Upper lobe of right lung (tissue), 1 donor: ENCODE measurements at regions not wholly inside any gene's neighbourhood (a gene's known extent, or its start where the extent isn't known, plus 50 kb on each side); places are given as distances from the start of the nearest gene placed in this dataset.

Source experiments
- ATAC-seq: fragments of 200-7000 bp; cut with Tn5 transposase; one replicate; pipeline ENCODE4 v1.9.1; 2020; ENCODE audit warnings: mild to moderate bottlenecking, moderate library complexity
- DNase-seq: peaks from one replicate; pipeline ENCODE4 v3.0.0-alpha.2; 2020
- H3K27ac ChIP-seq: fragments of 200-600 bp; one replicate; pipeline ENCODE4 v1.8.0; 2022
- H3K27me3 ChIP-seq: fragments of 200-600 bp; one replicate; pipeline ENCODE4 v1.8.0; 2022; ENCODE audit warnings: mild to moderate bottlenecking
- H3K36me3 ChIP-seq: fragments of 200-600 bp; one replicate; pipeline ENCODE4 v1.8.0; 2022
- H3K4me1 ChIP-seq: fragments of 200-600 bp; one replicate; pipeline ENCODE4 v1.8.0; 2022
- H3K4me3 ChIP-seq: fragments of 200-600 bp; one replicate; pipeline ENCODE4 v1.8.0; 2022; ENCODE audit warnings: mild to moderate bottlenecking
- H3K9me3 ChIP-seq: fragments of 200-600 bp; one replicate; pipeline ENCODE4 v1.8.0; 2022
- CTCF ChIP-seq: fragments of 200-600 bp; IDR thresholded peaks from one replicate; pipeline ENCODE4 v1.8.0; 2022; ENCODE audit warnings: antibody characterized with exemption
- intact Hi-C: fragments of 100-400 bp; cut with DNase I; formaldehyde crosslinking; loops from one replicate; pipeline ENCODE4 v1.11.0; 2022
- donor health status: DM: no; HTN: yes; CAD: no; lungs with severe emphysema.

- no peak overlapping the region for H3K4me3 ChIP-seq
- no peaks in the 10 kb centered on the region for H3K36me3 ChIP-seq
- DNase-seq, result no peak
- intact Hi-C loops, result no loop called here
- H3K9me3 ChIP-seq, result peaks cover 3% of the 10 kb centered on the region
- H3K4me1 ChIP-seq, result no peaks in the 10 kb centered on the region
- H3K27me3 ChIP-seq, result no peaks in the 10 kb centered on the region
- ATAC-seq, result no peak
- TF ChIP-seq CTCF, result no peak
- no peak overlapping the region for H3K27ac ChIP-seq
Observed at GRCh38 chr18:38466426-38466825, 900.8 kb upstream of the CELF4 start.

DNA sequence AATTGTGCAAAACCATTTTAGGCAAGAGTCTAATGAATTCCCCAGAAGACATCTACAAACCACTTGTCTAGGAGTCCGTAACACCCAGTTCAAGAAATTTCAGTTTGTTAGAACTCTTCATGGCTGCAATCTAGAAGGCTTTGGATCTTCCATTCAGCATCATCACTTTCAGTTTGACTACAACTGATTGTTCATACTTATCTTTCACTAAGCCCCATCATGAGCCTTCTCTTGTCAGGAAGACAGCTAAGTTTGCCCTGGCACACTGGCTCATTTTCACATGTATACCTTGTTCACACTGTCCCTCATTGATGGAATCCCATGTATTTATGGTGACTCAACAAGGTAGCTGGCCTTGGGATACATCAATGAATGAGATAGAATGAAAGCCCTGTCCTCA lies 898.4 kb upstream of the CELF4 start:
- ATAC-seq (no peak), DNase-seq (no peak)
- Histone ChIP-seq H3K36me3 (no peaks in the 10 kb centered on the region), H3K9me3 (peaks cover 3% of the 10 kb centered on the region), H3K4me3 (no peak overlapping the region), H3K27me3 (no peaks in the 10 kb centered on the region), H3K4me1 (no peaks in the 10 kb centered on the region), H3K27ac (no peak overlapping the region)
- intact Hi-C loops, result no loop called here
- TF ChIP-seq CTCF, result no peak

GRCh38 chr18:38460657-38461056 lies 895.1 kb upstream of the CELF4 start:
- no peak for ATAC-seq
- Histone ChIP-seq H3K4me1 (no peaks in the 10 kb centered on the region), H3K9me3 (peaks cover 3% of the 10 kb centered on the region), H3K27me3 (no peaks in the 10 kb centered on the region), H3K27ac (no peak overlapping the region), H3K36me3 (no peaks in the 10 kb centered on the region), H3K4me3 (no peak overlapping the region)
- intact Hi-C loops, result no loop called here
- DNase-seq, result no peak
- no peak for TF ChIP-seq CTCF

DNA sequence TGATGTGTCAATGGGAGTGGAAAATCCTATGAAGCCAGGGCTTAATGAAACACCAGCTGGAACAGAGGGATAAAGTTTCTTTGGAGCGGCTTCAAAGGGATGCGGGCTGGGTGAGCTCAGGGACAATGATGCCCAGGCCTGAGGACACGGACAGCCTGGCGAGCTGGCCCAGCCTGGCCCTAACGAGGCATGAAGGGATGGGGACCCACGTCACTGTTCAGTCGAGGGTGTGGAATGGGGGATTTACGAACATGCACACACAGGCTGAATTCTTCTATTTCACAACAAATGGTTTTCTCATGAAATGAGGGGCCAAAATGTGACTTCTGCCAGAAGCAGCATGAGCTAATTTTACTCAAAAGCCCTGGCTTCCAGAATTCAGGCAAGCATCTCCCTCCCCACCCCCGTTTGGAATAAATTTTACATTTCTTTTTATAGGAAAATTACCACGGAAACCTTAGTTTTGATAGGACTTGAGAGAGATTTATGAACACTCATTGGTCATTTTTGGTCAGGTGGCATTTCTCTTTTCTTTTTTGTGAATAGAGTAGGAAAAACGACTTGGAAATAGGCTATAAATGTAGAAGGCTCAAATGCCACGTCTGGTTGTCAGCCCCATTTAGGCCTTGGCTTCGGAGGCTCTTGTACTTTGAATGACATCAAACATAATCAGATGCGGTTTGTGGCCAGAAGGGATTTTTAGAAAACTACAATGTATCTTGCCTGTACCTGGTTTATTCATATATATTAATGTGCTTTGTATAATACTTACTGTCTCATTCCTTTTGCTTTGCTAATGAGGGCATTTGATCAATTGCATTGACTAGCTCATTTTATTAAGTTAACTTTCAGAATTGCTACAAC lies 893.8 kb upstream of the CELF4 start:
- intact Hi-C loops, result no loop called here
- Histone ChIP-seq H3K27me3 (no peaks in the 10 kb centered on the region), H3K9me3 (no peaks in the 10 kb centered on the region), H3K4me1 (no peaks in the 10 kb centered on the region), H3K36me3 (no peaks in the 10 kb centered on the region), H3K4me3 (no peak overlapping the region), H3K27ac (no peak overlapping the region)
- DNase-seq (no peak), ATAC-seq (no peak)
- TF ChIP-seq CTCF, result no peak

DNA sequence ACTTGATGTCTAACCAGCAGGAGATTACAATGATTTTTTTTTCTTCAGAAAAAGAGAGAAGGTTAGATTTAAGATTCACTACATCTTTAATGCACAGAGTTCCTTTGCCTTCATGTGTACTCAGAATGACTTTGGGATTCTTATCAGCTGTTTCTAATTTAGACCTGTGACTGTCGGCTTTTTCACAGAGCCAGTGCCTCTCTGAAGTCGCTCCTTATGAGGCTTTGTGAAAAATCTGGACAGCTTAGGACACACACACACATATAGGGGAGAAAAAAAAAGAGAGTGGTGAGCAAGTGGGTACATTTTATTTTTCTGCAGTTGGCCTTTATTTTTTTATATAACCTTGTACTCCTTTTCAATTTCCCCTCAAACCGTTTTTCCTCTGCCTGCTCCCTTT lies 893.1 kb upstream of the CELF4 start:
- Histone ChIP-seq H3K9me3 (no peaks in the 10 kb centered on the region), H3K4me1 (no peaks in the 10 kb centered on the region), H3K27ac (no peak overlapping the region), H3K4me3 (no peak overlapping the region), H3K36me3 (no peaks in the 10 kb centered on the region), H3K27me3 (no peaks in the 10 kb centered on the region)
- intact Hi-C loops, result no loop called here
- DNase-seq (no peak), ATAC-seq (no peak)
- TF ChIP-seq CTCF, result no peak
